GM23338 (cell line): ENCODE measurements at regions not wholly inside any gene's neighbourhood (a gene's known extent, or its start where the extent isn't known, plus 50 kb on each side); places are given as distances from the start of the nearest gene placed in this dataset.

ENCODE experiments used
- ATAC-seq: fragments of 200-7000 bp; cut with Tn5 transposase; 3 replicates; pipeline ENCODE4 v1.9.1; 2020
- DNase-seq: peaks from one replicate; pipeline ENCODE4 v3.0.0-alpha.2; 2015; ENCODE audit warnings: low spot score
- H2AFZ ChIP-seq: fragments of 200-600 bp; sonication (generic); 2 replicates; pipeline ENCODE4 v1.8.0; 2016; ENCODE audit warnings: antibody characterized with exemption, mild to moderate bottlenecking, moderate library complexity
- H3F3A ChIP-seq: fragments of 200-600 bp; sonication (generic); replicated peaks from 2 replicates; pipeline ENCODE4 v1.8.0; 2017; ENCODE audit warnings: antibody characterized with exemption, mixed run types, low read depth
- H3K27ac ChIP-seq: fragments of 200-600 bp; sonication (generic); 2 replicates; pipeline ENCODE4 v1.6.1; 2016; ENCODE audit warnings: low read depth
- H3K27me3 ChIP-seq: fragments of 200-600 bp; sonication (generic); 2 replicates; pipeline ENCODE4 v1.8.0; 2016; ENCODE audit warnings: mild to moderate bottlenecking, mixed run types, moderate library complexity; ENCODE audit not compliant: insufficient read depth
- H3K36me3 ChIP-seq: fragments of 200-600 bp; sonication (generic); 2 replicates; pipeline ENCODE4 v1.8.0; 2016; ENCODE audit warnings: mild to moderate bottlenecking; ENCODE audit not compliant: insufficient read depth
- H3K4me1 ChIP-seq: fragments of 200-600 bp; sonication (generic); 2 replicates; pipeline ENCODE4 v1.8.0; 2016; ENCODE audit warnings: mild to moderate bottlenecking, moderate library complexity; ENCODE audit not compliant: insufficient read depth
- H3K4me2 ChIP-seq: fragments of 200-600 bp; sonication (generic); 2 replicates; pipeline ENCODE4 v1.7.1; 2017; ENCODE audit warnings: mixed run types
- H3K4me3 ChIP-seq: fragments of 200-600 bp; sonication (generic); 2 replicates; pipeline ENCODE4 v1.6.1; 2016; ENCODE audit warnings: mixed run types
- H3K79me2 ChIP-seq: fragments of 200-600 bp; sonication (generic); replicated peaks from 2 replicates; pipeline ENCODE4 v1.8.0; 2017; ENCODE audit warnings: mild to moderate bottlenecking; ENCODE audit not compliant: insufficient read depth
- H3K9me2 ChIP-seq: fragments of 200-600 bp; sonication (generic); 2 replicates; pipeline ENCODE4 v1.8.0; 2017; ENCODE audit not compliant: insufficient read depth
- H4K20me1 ChIP-seq: fragments of 200-600 bp; sonication (generic); replicated peaks from 2 replicates; pipeline ENCODE4 v1.8.0; 2017; ENCODE audit warnings: mild to moderate bottlenecking; ENCODE audit not compliant: insufficient read depth
- H3K27ac Mint-ChIP-seq: 2 replicates; pipeline ENCODE4 v1.8.0; 2020; ENCODE audit warnings: inconsistent platforms, mild to moderate bottlenecking, moderate library complexity, mixed read lengths
- H3K27me3 Mint-ChIP-seq: 3 replicates; pipeline ENCODE4 v1.8.0; 2022; ENCODE audit warnings: low read depth, mild to moderate bottlenecking, moderate library complexity, mixed read lengths, inconsistent platforms; ENCODE audit not compliant: insufficient read depth, poor library complexity
- H3K36me3 Mint-ChIP-seq: 3 replicates; pipeline ENCODE4 v1.8.0; 2021; ENCODE audit warnings: low read depth, mild to moderate bottlenecking, inconsistent platforms, moderate library complexity, mixed read lengths
- H3K4me1 Mint-ChIP-seq: 3 replicates; pipeline ENCODE4 v1.8.0; 2020; ENCODE audit warnings: mild to moderate bottlenecking, inconsistent platforms, mixed read lengths
- H3K4me3 Mint-ChIP-seq: 3 replicates; pipeline ENCODE4 v1.8.0; 2021; ENCODE audit warnings: moderate library complexity, mild to moderate bottlenecking, inconsistent platforms, mixed read lengths
- H3K9me3 Mint-ChIP-seq: 3 replicates; pipeline ENCODE4 v1.8.0; 2020; ENCODE audit warnings: moderate library complexity, mild to moderate bottlenecking, inconsistent platforms, mixed read lengths
- CREB1 ChIP-seq: fragments of 250-450 bp; sonication (Bioruptor Pico); IDR thresholded peaks from 2 replicates; pipeline ENCODE4 v1.5.0; 2020; ENCODE audit warnings: low read depth, mild to moderate bottlenecking, moderate library complexity
- ETS1 ChIP-seq: IDR thresholded peaks from 2 replicates; pipeline ENCODE4 v1.6.1; 2016; ENCODE audit warnings: antibody characterized with exemption
- EZH2 ChIP-seq: fragments of 200-600 bp; sonication (generic); IDR thresholded peaks from one replicate; pipeline ENCODE4 v1.8.0; 2017; ENCODE audit warnings: antibody characterized with exemption, mild to moderate bottlenecking, low read depth; ENCODE audit not compliant: unreplicated experiment
- EZH2phosphoT487 ChIP-seq: fragments of 200-600 bp; sonication (generic); IDR thresholded peaks from one replicate; pipeline ENCODE4 v1.8.1; 2018; ENCODE audit warnings: antibody characterized with exemption; ENCODE audit not compliant: unreplicated experiment
- JUNB ChIP-seq: IDR thresholded peaks from one replicate; pipeline ENCODE4 v1.6.1; 2016; ENCODE audit warnings: antibody characterized with exemption; ENCODE audit not compliant: unreplicated experiment
- NANOG ChIP-seq: IDR thresholded peaks from 2 replicates; pipeline ENCODE4 v1.6.1; 2016; ENCODE audit warnings: antibody characterized with exemption, borderline replicate concordance
- POLR2AphosphoS5 ChIP-seq: IDR thresholded peaks from 2 replicates; pipeline ENCODE4 v1.6.1; 2016; ENCODE audit warnings: antibody characterized with exemption, low read depth
- REST ChIP-seq: IDR thresholded peaks from one replicate; pipeline ENCODE4 v1.6.1; 2018; ENCODE audit warnings: antibody characterized with exemption; ENCODE audit not compliant: unreplicated experiment
- STAT1 ChIP-seq: IDR thresholded peaks from one replicate; pipeline ENCODE4 v1.6.1; 2016; ENCODE audit warnings: antibody characterized with exemption; ENCODE audit not compliant: unreplicated experiment
- ZNF114 ChIP-seq: fragments of 250-450 bp; sonication (Bioruptor Pico); IDR thresholded peaks from 2 replicates; pipeline ENCODE4 v1.5.0; 2020; ENCODE audit warnings: mild to moderate bottlenecking, moderate library complexity
- ZNF331 ChIP-seq: fragments of 250-450 bp; sonication (Bioruptor Pico); IDR thresholded peaks from 2 replicates; pipeline ENCODE4 v1.5.0; 2020; ENCODE audit warnings: low read depth, mild to moderate bottlenecking, moderate library complexity
- ZNF462 ChIP-seq: fragments of 250-450 bp; sonication (Bioruptor Pico); IDR thresholded peaks from 2 replicates; pipeline ENCODE4 v1.5.0; 2020; ENCODE audit warnings: mild to moderate bottlenecking, moderate library complexity
- TF ChIP-seq, protein P1 (sequence below), 2 experiments: fragments of 200-600 bp in 1 of 2; sonication (generic) in 1 of 2; conservative IDR thresholded peaks; 2 replicates each; pipeline versions ENCODE4 v1.5.1 to v1.6.1; 2016 to 2017; ENCODE audit warnings: antibody characterized with exemption in 2 of 2, low read depth in 2 of 2, mild to moderate bottlenecking in 2 of 2, moderate library complexity in 1 of 2

DNA sequence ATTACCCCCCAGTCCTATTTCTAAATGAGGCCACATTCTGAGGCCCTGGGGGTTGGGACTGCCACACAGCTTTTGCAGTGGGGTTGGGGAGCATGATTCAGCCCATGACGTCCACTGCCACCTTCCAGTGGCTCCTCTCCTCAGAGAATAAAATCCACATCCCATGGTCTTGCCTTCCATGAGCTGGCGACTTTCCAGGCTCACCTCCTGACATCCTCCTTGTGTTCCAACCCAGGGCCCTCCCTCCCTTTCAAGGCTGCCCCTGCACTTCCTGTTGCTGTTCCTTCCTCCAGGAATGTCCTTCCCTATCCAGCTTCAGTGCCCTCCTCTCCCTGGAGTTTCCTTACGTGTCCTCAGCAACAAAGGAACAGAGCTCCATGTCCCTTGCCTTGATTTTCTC, 187.3 kb upstream of the ID2 start:
- DNase-seq: no peak
- H3K4me3 ChIP-seq: no peak overlapping the region
- no peak overlapping the region for H3K27ac Mint-ChIP-seq
- H3K9me2 ChIP-seq: no peaks in the 10 kb centered on the region
- H3K27ac ChIP-seq: no peak overlapping the region
- no peaks in the 10 kb centered on the region for H3K4me1 ChIP-seq
- H3K36me3 ChIP-seq: no peaks in the 10 kb centered on the region
- no peaks in the 10 kb centered on the region for H3K27me3 ChIP-seq
- H2AFZ ChIP-seq: no peak overlapping the region
- H3K36me3 Mint-ChIP-seq: no peaks in the 10 kb centered on the region
- H3F3A ChIP-seq: no peaks in the 10 kb centered on the region
- H3K79me2 ChIP-seq: no peaks in the 10 kb centered on the region
- no peak overlapping the region for H3K4me3 Mint-ChIP-seq
- H3K4me2 ChIP-seq: no peak overlapping the region
- no peaks in the 10 kb centered on the region for H3K9me3 Mint-ChIP-seq
- no peaks in the 10 kb centered on the region for H4K20me1 ChIP-seq
- ATAC-seq: no peak
- H3K27me3 Mint-ChIP-seq: peaks cover 3% of the 10 kb centered on the region
- TF ChIP-seq STAT1 (no peak), NANOG (no peak), CREB1 (CRISPR knock-in tag) (no peak), EZH2phosphoT487 (no peak), ZNF331 (CRISPR knock-in tag) (no peak), ZNF462 (no peak), REST (no peak), EZH2 (no peak), ZNF114 (CRISPR knock-in tag) (no peak), ETS1 (no peak), JUNB (no peak), POLR2AphosphoS5 (no peak)
- TF ChIP-seq, protein P1, sequence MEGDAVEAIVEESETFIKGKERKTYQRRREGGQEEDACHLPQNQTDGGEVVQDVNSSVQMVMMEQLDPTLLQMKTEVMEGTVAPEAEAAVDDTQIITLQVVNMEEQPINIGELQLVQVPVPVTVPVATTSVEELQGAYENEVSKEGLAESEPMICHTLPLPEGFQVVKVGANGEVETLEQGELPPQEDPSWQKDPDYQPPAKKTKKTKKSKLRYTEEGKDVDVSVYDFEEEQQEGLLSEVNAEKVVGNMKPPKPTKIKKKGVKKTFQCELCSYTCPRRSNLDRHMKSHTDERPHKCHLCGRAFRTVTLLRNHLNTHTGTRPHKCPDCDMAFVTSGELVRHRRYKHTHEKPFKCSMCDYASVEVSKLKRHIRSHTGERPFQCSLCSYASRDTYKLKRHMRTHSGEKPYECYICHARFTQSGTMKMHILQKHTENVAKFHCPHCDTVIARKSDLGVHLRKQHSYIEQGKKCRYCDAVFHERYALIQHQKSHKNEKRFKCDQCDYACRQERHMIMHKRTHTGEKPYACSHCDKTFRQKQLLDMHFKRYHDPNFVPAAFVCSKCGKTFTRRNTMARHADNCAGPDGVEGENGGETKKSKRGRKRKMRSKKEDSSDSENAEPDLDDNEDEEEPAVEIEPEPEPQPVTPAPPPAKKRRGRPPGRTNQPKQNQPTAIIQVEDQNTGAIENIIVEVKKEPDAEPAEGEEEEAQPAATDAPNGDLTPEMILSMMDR (conservative IDR thresholded peaks at IDR 0.05; ENCODE audit: low read depth in 2 of 2): no peak
- H3K4me1 Mint-ChIP-seq: peaks cover 17% of the 10 kb centered on the region
